K562 (cell line): ENCODE measurements at regions not wholly inside any gene's neighbourhood (a gene's known extent, or its start where the extent isn't known, plus 50 kb on each side); places are given as distances from the start of the nearest gene placed in this dataset.

Source experiments
- CTCF ChIP-seq, 3 experiments: IDR thresholded peaks in 2 of 3; conservative IDR thresholded peaks in 1 of 3; 2 replicates each; pipeline ENCODE4 v1.5.1; 2011 to 2012; ENCODE audit warnings: low read length in 3 of 3, mild to moderate bottlenecking in 3 of 3, control low read depth in 2 of 3, improper control_type of control experiment in 1 of 3, inconsistent platforms in 1 of 3, low read depth in 1 of 3, mixed read lengths in 1 of 3, moderate library complexity in 1 of 3; ENCODE audit not compliant: insufficient read depth in 2 of 3
- FOXJ2 ChIP-seq: fragments of 200-800 bp; sonication (Bioruptor generic); IDR thresholded peaks from 2 replicates; pipeline ENCODE4 v1.6.1; 2016; ENCODE audit warnings: missing genetic modification characterization, missing compliant biosample characterization
- GTF2E2 ChIP-seq: fragments of 200-800 bp; sonication (Bioruptor generic); IDR thresholded peaks from 2 replicates; pipeline ENCODE4 v1.6.1; 2016; ENCODE audit warnings: missing genetic modification characterization, missing compliant biosample characterization
- HIVEP1 ChIP-seq: fragments of 250-450 bp; sonication (Bioruptor Pico); IDR thresholded peaks from 2 replicates; pipeline ENCODE4 v1.4.0; 2020; ENCODE audit warnings: mild to moderate bottlenecking
- JUNB ChIP-seq: fragments of 450-650 bp; formaldehyde crosslinking; conservative IDR thresholded peaks from 2 replicates; pipeline ENCODE4 v1.4.0; 2020; ENCODE audit warnings: mild to moderate bottlenecking
- RAD21 ChIP-seq, 2 experiments: fragments of 250-450 bp in 1 of 2; fragments of 450-650 bp in 1 of 2; sonication (Bioruptor Pico) in 1 of 2; formaldehyde crosslinking in 1 of 2; IDR thresholded peaks in 1 of 2; conservative IDR thresholded peaks in 1 of 2; 2 replicates each; pipeline versions ENCODE4 v1.4.0 to v1.8.0; 2020 to 2022; ENCODE audit warnings: mild to moderate bottlenecking in 2 of 2, moderate library complexity in 1 of 2
- SREBF2 ChIP-seq: sonication (generic); formaldehyde crosslinking; IDR thresholded peaks from 2 replicates; pipeline ENCODE4 v1.4.0; 2020; ENCODE audit warnings: mild to moderate bottlenecking, missing genetic modification reagents
- ZFP1 ChIP-seq: fragments of 450-650 bp; formaldehyde crosslinking; IDR thresholded peaks from 2 replicates; pipeline ENCODE4 v1.4.0; 2020; ENCODE audit warnings: mild to moderate bottlenecking, mixed read lengths

- no peak for TF ChIP-seq JUNB (CRISPR knock-in tag)
- TF ChIP-seq GTF2E2 (tag), result no peak
- no peak for TF ChIP-seq CTCF (IDR thresholded peaks at IDR 0.05 in 2 of 3, conservative IDR thresholded peaks at IDR 0.05 in 1 of 3; ENCODE audit: insufficient read depth in 2 of 3, low read depth in 1 of 3, low read length in 3 of 3)
- TF ChIP-seq FOXJ2 (tag), result no peak
- no peak for TF ChIP-seq HIVEP1
- TF ChIP-seq ZFP1 (CRISPR knock-in tag), result no peak
- no peak for TF ChIP-seq SREBF2 (CRISPR knock-in tag)
- no peak for TF ChIP-seq RAD21 (CRISPR knock-in tag; conservative IDR thresholded peaks at IDR 0.05 in 1 of 2, IDR thresholded peaks at IDR 0.05 in 1 of 2)
These were observed 79.7 kb downstream of the FOXL3 start for GRCh38 chr7:369476-370258.
